ENCODE measurements at regions not wholly inside any gene's neighbourhood (a gene's known extent, or its start where the extent isn't known, plus 50 kb on each side); places are given as distances from the start of the nearest gene placed in this dataset.

GRCh38 chr2:6493669-6494068 lies 372.0 kb downstream of the CMPK2 start:
- Histone ChIP-seq H3K4me1 (ENCODE audit: insufficient read depth, low read length, poor library complexity, severe bottlenecking) (no peaks in the 10 kb centered on the region), H3F3A (ENCODE audit: low read depth) (no peaks in the 10 kb centered on the region), H4K20me1 (ENCODE audit: insufficient read depth, low read length, poor library complexity, severe bottlenecking) (no peaks in the 10 kb centered on the region), H2AFZ (ENCODE audit: low read length) (no peak overlapping the region), H3K36me3 (ENCODE audit: insufficient read depth, low read length) (no peaks in the 10 kb centered on the region), H3K79me2 (ENCODE audit: insufficient read depth, low read length) (no peaks in the 10 kb centered on the region), H3K9ac (ENCODE audit: low read depth, low read length, poor library complexity, severe bottlenecking) (no peak overlapping the region), H3K4me2 (ENCODE audit: low read depth, low read length, poor library complexity, severe bottlenecking) (no peak overlapping the region), H3K27me3 (ENCODE audit: insufficient read depth, low read length, poor library complexity, severe bottlenecking) (no peaks in the 10 kb centered on the region), H3K9me2 (replicated peaks; ENCODE audit: low read depth, low read length) (no peaks in the 10 kb centered on the region), H3K4me3 (ENCODE audit: low read length, poor library complexity, severe bottlenecking) (no peak overlapping the region), H3K9me3 (ENCODE audit: insufficient read depth, low read depth, low read length) (no peaks in the 10 kb centered on the region)
- TF ChIP-seq CTCF (conservative IDR thresholded peaks at IDR 0.05; ENCODE audit: low read length) (no peak), EZH2phosphoT487 (IDR thresholded peaks at IDR 0.05; ENCODE audit: borderline replicate concordance) (no peak)

GRCh38 chr2:6495466-6495865 lies 370.2 kb downstream of the CMPK2 start:
- Histone ChIP-seq H3K4me2 (ENCODE audit: low read depth, low read length, poor library complexity, severe bottlenecking) (no peak overlapping the region), H3K9me2 (replicated peaks; ENCODE audit: low read depth, low read length) (no peaks in the 10 kb centered on the region), H3K9ac (ENCODE audit: low read depth, low read length, poor library complexity, severe bottlenecking) (no peak overlapping the region), H3F3A (ENCODE audit: low read depth) (no peaks in the 10 kb centered on the region), H3K4me1 (ENCODE audit: insufficient read depth, low read length, poor library complexity, severe bottlenecking) (no peaks in the 10 kb centered on the region), H3K27me3 (ENCODE audit: insufficient read depth, low read length, poor library complexity, severe bottlenecking) (no peaks in the 10 kb centered on the region), H3K36me3 (ENCODE audit: insufficient read depth, low read length) (no peaks in the 10 kb centered on the region), H2AFZ (ENCODE audit: low read length) (no peak overlapping the region), H3K9me3 (ENCODE audit: insufficient read depth, low read depth, low read length) (no peaks in the 10 kb centered on the region), H4K20me1 (ENCODE audit: insufficient read depth, low read length, poor library complexity, severe bottlenecking) (no peaks in the 10 kb centered on the region), H3K4me3 (ENCODE audit: low read length, poor library complexity, severe bottlenecking) (no peak overlapping the region), H3K79me2 (ENCODE audit: insufficient read depth, low read length) (no peaks in the 10 kb centered on the region)
- TF ChIP-seq EZH2phosphoT487 (IDR thresholded peaks at IDR 0.05; ENCODE audit: borderline replicate concordance) (no peak), CTCF (conservative IDR thresholded peaks at IDR 0.05; ENCODE audit: low read length) (no peak)

- Histone ChIP-seq H3K4me3 (ENCODE audit: low read length, poor library complexity, severe bottlenecking) (no peak overlapping the region), H3K4me1 (ENCODE audit: insufficient read depth, low read length, poor library complexity, severe bottlenecking) (no peaks in the 10 kb centered on the region)
These were observed 369.3 kb downstream of the CMPK2 start for GRCh38 chr2:6496376-6496775.

More at GRCh38 chr2:6496376-6496775, 369.3 kb downstream of the CMPK2 start:
- H3K9me2 ChIP-seq (replicated peaks; ENCODE audit: low read depth, low read length) = no peaks in the 10 kb centered on the region
- no peaks in the 10 kb centered on the region for H4K20me1 ChIP-seq (ENCODE audit: insufficient read depth, low read length, poor library complexity, severe bottlenecking)
- H3K79me2 ChIP-seq (ENCODE audit: insufficient read depth, low read length) = no peaks in the 10 kb centered on the region
- no peaks in the 10 kb centered on the region for H3K27me3 ChIP-seq (ENCODE audit: insufficient read depth, low read length, poor library complexity, severe bottlenecking)
- H3K4me2 ChIP-seq (ENCODE audit: low read depth, low read length, poor library complexity, severe bottlenecking) = no peak overlapping the region
- H3F3A ChIP-seq (ENCODE audit: low read depth) = no peaks in the 10 kb centered on the region
- TF ChIP-seq CTCF (conservative IDR thresholded peaks at IDR 0.05; ENCODE audit: low read length) (no peak), EZH2phosphoT487 (IDR thresholded peaks at IDR 0.05; ENCODE audit: borderline replicate concordance) (no peak)
- no peaks in the 10 kb centered on the region for H3K36me3 ChIP-seq (ENCODE audit: insufficient read depth, low read length)
- no peak overlapping the region for H2AFZ ChIP-seq (ENCODE audit: low read length)
- no peaks in the 10 kb centered on the region for H3K9me3 ChIP-seq (ENCODE audit: insufficient read depth, low read depth, low read length)
- no peak overlapping the region for H3K9ac ChIP-seq (ENCODE audit: low read depth, low read length, poor library complexity, severe bottlenecking)

Measured in Loucy (cell line).